ENCODE measurements at regions not wholly inside any gene's neighbourhood (a gene's known extent, or its start where the extent isn't known, plus 50 kb on each side); places are given as distances from the start of the nearest gene placed in this dataset.

GRCh38 chr15:89009080-89009479, 79.2 kb upstream of the ABHD2 start:
- no peak for TF ChIP-seq JUND (IDR thresholded peaks at IDR 0.05)
- TF ChIP-seq, protein P1, sequence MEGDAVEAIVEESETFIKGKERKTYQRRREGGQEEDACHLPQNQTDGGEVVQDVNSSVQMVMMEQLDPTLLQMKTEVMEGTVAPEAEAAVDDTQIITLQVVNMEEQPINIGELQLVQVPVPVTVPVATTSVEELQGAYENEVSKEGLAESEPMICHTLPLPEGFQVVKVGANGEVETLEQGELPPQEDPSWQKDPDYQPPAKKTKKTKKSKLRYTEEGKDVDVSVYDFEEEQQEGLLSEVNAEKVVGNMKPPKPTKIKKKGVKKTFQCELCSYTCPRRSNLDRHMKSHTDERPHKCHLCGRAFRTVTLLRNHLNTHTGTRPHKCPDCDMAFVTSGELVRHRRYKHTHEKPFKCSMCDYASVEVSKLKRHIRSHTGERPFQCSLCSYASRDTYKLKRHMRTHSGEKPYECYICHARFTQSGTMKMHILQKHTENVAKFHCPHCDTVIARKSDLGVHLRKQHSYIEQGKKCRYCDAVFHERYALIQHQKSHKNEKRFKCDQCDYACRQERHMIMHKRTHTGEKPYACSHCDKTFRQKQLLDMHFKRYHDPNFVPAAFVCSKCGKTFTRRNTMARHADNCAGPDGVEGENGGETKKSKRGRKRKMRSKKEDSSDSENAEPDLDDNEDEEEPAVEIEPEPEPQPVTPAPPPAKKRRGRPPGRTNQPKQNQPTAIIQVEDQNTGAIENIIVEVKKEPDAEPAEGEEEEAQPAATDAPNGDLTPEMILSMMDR (IDR thresholded peaks at IDR 0.05 in 2 of 3, conservative IDR thresholded peaks at IDR 0.05 in 1 of 3; ENCODE audit: borderline replicate concordance in 1 of 3, insufficient read depth in 1 of 3, low read depth in 2 of 3, low read length in 2 of 3), result no peak
- TF ChIP-seq POLR2A (IDR thresholded peaks at IDR 0.05; ENCODE audit: borderline replicate concordance, extremely low read depth, insufficient read depth, insufficient read length), result no peak
- no peak for TF ChIP-seq MAX (IDR thresholded peaks at IDR 0.05)
- no peak for TF ChIP-seq EZH2 (IDR thresholded peaks at IDR 0.05)
- TF ChIP-seq SP1 (IDR thresholded peaks at IDR 0.05; ENCODE audit: low read depth), result no peak
- TF ChIP-seq CBX3 (IDR thresholded peaks at IDR 0.05; ENCODE audit: low read depth), result no peak
- TF ChIP-seq POLR2AphosphoS5 (IDR thresholded peaks at IDR 0.05; ENCODE audit: low read depth, low read length), result no peak
- TF ChIP-seq SIN3A (IDR thresholded peaks at IDR 0.05; ENCODE audit: low read depth), result no peak
